Heart left ventricle (tissue), 16 donors: ENCODE measurements at regions not wholly inside any gene's neighbourhood (a gene's known extent, or its start where the extent isn't known, plus 50 kb on each side); places are given as distances from the start of the nearest gene placed in this dataset.

Experiments
- ATAC-seq, 4 donors: fragments of 200-7000 bp; cut with Tn5 transposase; one replicate each; pipeline ENCODE4 v1.9.1; 2020 to 2022; ENCODE audit warnings: moderate library complexity in 4 of 4, mild to moderate bottlenecking in 3 of 4, moderate number of reproducible peaks in 1 of 4
- DNase-seq, 5 donors: peaks; one replicate each; pipeline ENCODE4 v3.0.0-alpha.2; 2020
- H3K27ac ChIP-seq, 12 donors: fragments of 200-600 bp; sonication (generic) in 4 of 12; one replicate each; pipeline versions ENCODE4 v1.5.0 to v1.8.0; 2016 to 2022; ENCODE audit warnings: mild to moderate bottlenecking in 2 of 12
- H3K27me3 ChIP-seq, 9 donors: fragments of 200-600 bp; sonication (generic) in 2 of 9; one replicate each; pipeline versions ENCODE4 v1.5.1 to v1.8.0; 2016 to 2022; ENCODE audit warnings: mild to moderate bottlenecking in 3 of 9
- H3K36me3 ChIP-seq, 9 donors: fragments of 200-600 bp; sonication (generic) in 2 of 9; one replicate each; pipeline versions ENCODE4 v1.5.0 to v1.8.0; 2018 to 2022; ENCODE audit warnings: mild to moderate bottlenecking in 2 of 9
- H3K4me1 ChIP-seq, 12 donors: fragments of 200-600 bp; sonication (generic) in 4 of 12; one replicate each; pipeline versions ENCODE4 v1.5.0 to v1.8.0; 2016 to 2022; ENCODE audit warnings: mild to moderate bottlenecking in 3 of 12
- H3K4me3 ChIP-seq, 12 donors: fragments of 200-600 bp; sonication (generic) in 4 of 12; one replicate each; pipeline versions ENCODE4 v1.5.0 to v1.8.0; 2017 to 2022; ENCODE audit warnings: mild to moderate bottlenecking in 9 of 12, moderate library complexity in 4 of 12
- H3K9me3 ChIP-seq, 12 donors: fragments of 200-600 bp; sonication (generic) in 4 of 12; one replicate each; pipeline versions ENCODE4 v1.5.0 to v1.8.0; 2016 to 2022; ENCODE audit warnings: mild to moderate bottlenecking in 1 of 12
- POLR2A ChIP-seq, 2 donors: fragments of 450-650 bp; IDR thresholded peaks; one replicate each; pipeline ENCODE4 v1.6.1; 2017; ENCODE audit warnings: antibody characterized with exemption in 2 of 2, mild to moderate bottlenecking in 2 of 2, moderate library complexity in 2 of 2
- WGBS, 4 donors: extraction: QIAGEN DNeasy Blood & Tissue Kit in 2 of 4; methylation state at CpG; one replicate each; pipeline versions ENCODE4 v1.1.5 to v1.1.7; 2013 to 2018; 5-methylcytosine and 5-hydroxymethylcytosine counted together
- intact Hi-C, 10 donors: fragments of 100-400 bp; cut with DNase I; formaldehyde crosslinking; loops; one replicate each; pipeline versions ENCODE4 v1.11.1 to v1.14.2; 2022
- TF ChIP-seq, protein P1 (sequence below), 12 donors: fragments of 200-600 bp; sonication (generic) in 4 of 12; IDR thresholded peaks; one replicate each; pipeline versions ENCODE4 v1.5.0 to v1.8.0; 2018 to 2022; ENCODE audit warnings: antibody characterized with exemption in 12 of 12, mild to moderate bottlenecking in 5 of 12
- donor health status: ischemic (EF 13 %, LVEDD 7.1; RV severe dilation, severe dysfunction).
- donor health status: healthy with polysubstance abuse.
- donor health status: DM: no; HTN: yes; CAD: no.
- donor health status: DM: no; HTN: no; CAD: no.
- donor health status: ischemic (EF 25% LVEDD 6.9; RV normal size, moderate dysfunction).
- donor health status: ischemic (EF 25% LVEDD 5.7; RV mildly dilated, moderate dysfunction).
- donor health status: healthy.
- donor health status: DM: yes; HTN: yes; CAD: no.
- donor health status: ischemic (EF 35%, LVEDD 5.7; RV mildly dilated, moderate dysfunction).
- donor health status: nonischemic (EF 11% LVEDD 7.7; RV severe dilation, severe dysfunction).
- donor health status: DM: yes; HTN: yes; CAD: no.
- donor health status: PGD.
- donor health status: ischemic (EF 29% LVEDD 5.4; RV normal size, mild dysfunction).
- donor health status: nonischemic (EF 23%, LVEDD 6.1; RV moderate dilation, normal function).

DNA sequence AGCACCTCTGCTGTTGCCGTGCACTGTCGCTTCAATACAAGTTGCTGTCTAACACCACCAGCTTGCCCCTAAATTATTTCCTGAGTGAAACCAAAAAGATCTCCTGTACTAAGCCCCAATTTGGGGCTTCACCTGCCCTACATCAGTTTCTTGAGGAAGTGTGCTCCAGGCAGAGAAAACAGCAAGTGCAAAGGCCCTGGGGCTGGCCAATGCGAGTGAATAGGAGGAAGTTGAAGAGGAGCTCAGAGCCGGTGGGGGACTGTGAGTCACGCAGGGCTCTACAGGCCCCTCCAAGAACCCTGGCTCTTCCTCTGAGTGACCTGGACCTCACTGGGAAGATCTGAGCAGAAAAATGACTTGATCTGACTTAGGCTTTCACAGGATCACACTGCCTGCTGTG is 117.2 kb downstream of the IPO8 start:
- intact Hi-C loops = no loop called here
- ATAC-seq (no peak), DNase-seq (no peak)
- H3K9me3 ChIP-seq = no peaks in the 10 kb centered on the region
- H3K36me3 ChIP-seq = no peaks in the 10 kb centered on the region
- no peaks in the 10 kb centered on the region for H3K4me1 ChIP-seq
- H3K27ac ChIP-seq = no peak overlapping the region
- no peak for TF ChIP-seq POLR2A (IDR thresholded peaks at IDR 0.05)
- TF ChIP-seq, protein P1, sequence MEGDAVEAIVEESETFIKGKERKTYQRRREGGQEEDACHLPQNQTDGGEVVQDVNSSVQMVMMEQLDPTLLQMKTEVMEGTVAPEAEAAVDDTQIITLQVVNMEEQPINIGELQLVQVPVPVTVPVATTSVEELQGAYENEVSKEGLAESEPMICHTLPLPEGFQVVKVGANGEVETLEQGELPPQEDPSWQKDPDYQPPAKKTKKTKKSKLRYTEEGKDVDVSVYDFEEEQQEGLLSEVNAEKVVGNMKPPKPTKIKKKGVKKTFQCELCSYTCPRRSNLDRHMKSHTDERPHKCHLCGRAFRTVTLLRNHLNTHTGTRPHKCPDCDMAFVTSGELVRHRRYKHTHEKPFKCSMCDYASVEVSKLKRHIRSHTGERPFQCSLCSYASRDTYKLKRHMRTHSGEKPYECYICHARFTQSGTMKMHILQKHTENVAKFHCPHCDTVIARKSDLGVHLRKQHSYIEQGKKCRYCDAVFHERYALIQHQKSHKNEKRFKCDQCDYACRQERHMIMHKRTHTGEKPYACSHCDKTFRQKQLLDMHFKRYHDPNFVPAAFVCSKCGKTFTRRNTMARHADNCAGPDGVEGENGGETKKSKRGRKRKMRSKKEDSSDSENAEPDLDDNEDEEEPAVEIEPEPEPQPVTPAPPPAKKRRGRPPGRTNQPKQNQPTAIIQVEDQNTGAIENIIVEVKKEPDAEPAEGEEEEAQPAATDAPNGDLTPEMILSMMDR (IDR thresholded peaks at IDR 0.05) = no peak
- no peak overlapping the region for H3K4me3 ChIP-seq
- H3K27me3 ChIP-seq = no peaks in the 10 kb centered on the region
- WGBS, 4 donors = 67 to 88% (median 83%) methylated on average over 5 of the region's 5 CpGs

DNA sequence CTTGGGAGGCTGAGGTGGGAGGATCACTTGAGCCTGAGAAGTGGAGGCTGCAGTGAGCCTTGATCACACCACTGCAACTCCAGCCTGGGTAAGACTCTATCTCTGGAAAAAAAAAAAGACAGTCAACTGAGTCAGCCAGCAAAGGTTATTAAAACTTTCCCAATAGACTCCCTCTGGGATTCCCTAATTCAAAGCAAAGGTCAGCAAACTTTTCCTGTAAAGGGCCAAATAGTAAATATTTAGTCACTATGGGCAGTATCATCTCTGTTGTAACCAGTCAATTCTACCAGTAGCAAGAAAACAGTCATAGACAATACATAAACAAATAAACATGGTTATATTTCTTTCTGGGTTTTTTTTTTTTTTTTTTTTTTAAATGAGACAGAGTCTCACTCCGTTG is 122.5 kb downstream of the IPO8 start:
- Histone ChIP-seq H3K27me3 (no peaks in the 10 kb centered on the region), H3K9me3 (no peaks in the 10 kb centered on the region), H3K4me1 (peaks cover 0 to 3% (median 0%) of the 10 kb centered on the region in 12 donors), H3K36me3 (no peaks in the 10 kb centered on the region), H3K4me3 (no peak overlapping the region), H3K27ac (no peak overlapping the region)
- TF ChIP-seq, protein P1 (IDR thresholded peaks at IDR 0.05) = no peak
- no peak for TF ChIP-seq POLR2A (IDR thresholded peaks at IDR 0.05)
- ATAC-seq (no peak), DNase-seq (no peak)
- intact Hi-C loops = no loop called here
- 89 to 94% (median 90%) methylated on average over 1 of the region's 1 CpG for WGBS, 4 donors

DNA sequence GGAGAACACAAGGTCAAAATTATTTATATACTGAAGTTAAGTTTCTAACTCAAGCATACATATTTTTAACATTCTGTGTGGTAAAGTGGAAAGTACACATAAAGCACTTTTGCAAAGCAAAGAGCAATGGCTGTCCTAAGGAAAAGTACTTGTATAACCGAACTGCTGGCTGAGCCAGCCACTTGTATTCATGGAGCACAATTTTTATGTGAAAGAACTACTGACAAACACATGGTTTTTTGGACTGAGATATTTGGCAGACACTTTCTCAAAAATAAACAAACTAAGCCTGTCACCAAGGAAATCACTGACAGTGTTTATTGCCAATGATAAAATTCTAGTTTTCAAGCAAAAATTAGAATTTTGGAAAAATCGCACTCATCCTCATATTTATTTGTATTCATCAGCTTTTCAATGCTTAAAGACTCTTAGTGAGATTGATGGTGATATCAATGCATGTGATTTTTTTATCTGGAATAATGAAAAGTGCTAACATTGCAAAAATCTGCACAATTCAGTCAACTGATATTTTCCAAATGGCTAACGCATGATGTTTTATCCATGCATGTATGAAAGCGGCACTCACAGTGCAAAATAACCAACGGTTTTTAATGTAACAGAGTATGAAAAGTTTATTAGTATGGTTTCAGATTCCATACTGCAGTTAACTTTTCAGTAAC is 125.3 kb downstream of the IPO8 start:
- H3K4me1 ChIP-seq = peaks cover 0 to 3% (median 0%) of the 10 kb centered on the region in 12 donors
- no peak overlapping the region for H3K27ac ChIP-seq
- 71 to 81% (median 73%) methylated on average over 5 of the region's 5 CpGs for WGBS, 4 donors
- intact Hi-C loops = no loop called here
- no peak for DNase-seq
- no peaks in the 10 kb centered on the region for H3K27me3 ChIP-seq
- no peak overlapping the region for H3K4me3 ChIP-seq
- ATAC-seq = no peak
- peaks cover 0 to 6% (median 0%) of the 10 kb centered on the region in 12 donors for H3K9me3 ChIP-seq
- TF ChIP-seq, protein P1 (IDR thresholded peaks at IDR 0.05) = no peak
- no peak for TF ChIP-seq POLR2A (IDR thresholded peaks at IDR 0.05)
- no peaks in the 10 kb centered on the region for H3K36me3 ChIP-seq

DNA sequence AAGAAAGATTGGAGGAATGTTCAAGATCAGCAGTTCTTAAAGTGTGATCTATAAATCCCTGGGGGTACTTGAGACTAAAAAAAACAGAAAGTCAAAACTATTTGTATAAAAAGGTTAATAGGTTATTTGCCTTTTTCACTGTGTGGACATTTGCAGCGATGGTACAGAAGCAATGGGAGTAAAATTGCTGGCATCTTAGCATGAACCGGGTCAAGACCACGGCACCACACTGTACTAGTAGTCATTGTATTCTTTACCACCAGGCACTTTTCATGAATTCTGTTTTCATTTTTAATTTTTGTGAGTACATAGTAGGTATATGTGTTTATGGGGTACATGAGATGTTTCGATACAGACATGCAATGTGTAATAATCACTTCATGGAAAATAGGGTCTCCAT is 126.2 kb downstream of the IPO8 start:
- peaks cover 0 to 3% (median 0%) of the 10 kb centered on the region in 12 donors for H3K4me1 ChIP-seq
- TF ChIP-seq, protein P1 (IDR thresholded peaks at IDR 0.05) = no peak
- TF ChIP-seq POLR2A (IDR thresholded peaks at IDR 0.05) = no peak
- WGBS, 4 donors = 66 to 90% (median 69%) methylated on average over 4 of the region's 4 CpGs
- H3K4me3 ChIP-seq = no peak overlapping the region
- ATAC-seq = no peak
- no peaks in the 10 kb centered on the region for H3K36me3 ChIP-seq
- intact Hi-C loops = no loop called here
- H3K27ac ChIP-seq = no peak overlapping the region
- H3K27me3 ChIP-seq = no peaks in the 10 kb centered on the region
- no peak for DNase-seq
- peaks cover 0 to 6% (median 0%) of the 10 kb centered on the region in 12 donors for H3K9me3 ChIP-seq
